ENCODE measurements at regions not wholly inside any gene's neighbourhood (a gene's known extent, or its start where the extent isn't known, plus 50 kb on each side); places are given as distances from the start of the nearest gene placed in this dataset.
"Not testable (repeated sequence)": the region's sequence is repeated elsewhere in the genome, so short reads cannot be mapped to it uniquely, and the experiment has no call there.

DNA sequence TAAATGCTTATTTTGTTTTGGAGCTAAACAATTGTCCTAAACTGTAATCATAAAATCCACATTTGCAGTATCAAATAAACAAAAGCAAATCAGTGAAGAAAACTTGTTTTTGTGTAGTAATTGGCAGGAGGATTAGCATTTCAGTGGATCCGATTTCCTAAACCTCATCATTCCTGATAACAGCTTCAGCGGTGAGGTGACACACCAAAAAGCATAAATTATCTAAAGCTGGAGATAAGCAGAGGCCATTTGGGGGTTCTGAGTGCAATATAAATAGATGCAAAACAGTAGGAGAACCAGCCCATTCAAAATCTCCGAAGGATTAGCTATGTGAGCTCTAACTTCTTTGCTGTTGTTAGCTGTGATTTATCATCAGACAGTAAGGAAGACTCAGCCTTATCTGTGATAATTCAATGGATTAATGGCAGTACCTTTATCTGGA is 235.8 kb downstream of the EPHA7 start:
- no peak for DNase-seq (ENCODE audit: low read depth)

DNA sequence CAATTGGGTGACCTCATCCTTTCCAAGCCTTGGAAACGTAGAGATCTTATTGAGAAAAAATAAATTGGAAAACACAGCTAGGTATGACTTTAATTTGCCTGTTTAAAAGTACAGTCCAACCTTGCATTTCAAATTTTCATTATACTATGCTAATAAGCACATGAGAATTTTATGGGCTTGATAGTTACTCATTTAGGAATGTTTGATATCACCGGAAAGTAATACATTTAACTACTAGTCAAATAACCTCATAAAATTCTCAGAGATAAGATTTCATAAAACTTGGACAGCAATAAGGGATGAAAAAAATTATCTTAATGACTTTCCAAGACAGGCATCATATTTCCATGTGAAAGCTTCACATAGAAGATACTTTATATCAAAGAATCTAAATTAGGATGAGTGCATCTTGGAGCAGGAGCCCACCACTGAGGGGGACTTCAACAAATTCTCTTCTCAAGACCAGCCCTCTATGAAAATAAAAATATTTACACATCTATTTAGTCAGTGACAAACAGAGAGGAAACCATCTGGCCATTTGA is 236.3 kb downstream of the EPHA7 start:
- no peak for DNase-seq (ENCODE audit: low read depth)

DNA sequence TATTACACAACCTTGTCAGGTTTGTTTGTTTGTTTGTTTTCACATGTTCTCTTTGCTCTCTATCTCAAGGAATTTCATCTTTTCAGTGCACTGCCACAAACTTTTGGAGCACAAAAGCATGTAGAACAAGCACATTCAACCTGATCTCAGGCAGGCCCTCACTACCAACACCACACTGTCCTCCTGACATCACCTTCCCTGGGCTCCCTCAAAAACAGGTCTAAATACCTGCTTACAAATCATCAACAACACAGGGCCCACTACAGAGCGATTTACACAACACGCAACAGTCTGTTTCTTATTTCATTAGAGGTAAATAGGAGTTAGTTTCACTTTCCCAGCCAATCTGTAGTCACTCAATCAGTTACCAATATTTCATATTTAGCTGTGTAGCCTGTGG is 241.4 kb downstream of the EPHA7 start:
- DNase-seq (ENCODE audit: low read depth): no peak

DNA sequence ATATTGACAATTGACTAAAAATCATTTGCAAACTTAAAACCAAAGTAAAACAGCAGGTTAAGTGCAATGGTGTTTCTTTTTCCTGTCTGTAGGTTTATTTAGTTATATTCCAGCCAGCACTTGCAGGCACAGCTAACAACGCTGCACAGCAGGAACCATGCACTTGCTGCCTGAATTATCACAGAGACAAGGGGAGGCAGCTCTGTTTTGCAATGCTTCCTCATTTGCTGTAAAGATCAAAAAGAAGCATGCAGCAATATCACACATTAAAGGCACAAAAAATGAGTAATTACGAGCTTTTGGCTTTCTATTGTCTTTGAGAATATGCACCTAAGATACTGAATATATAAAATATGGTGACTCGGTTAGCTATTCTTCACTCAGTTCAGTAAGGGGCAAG is 241.9 kb downstream of the EPHA7 start:
- no peak for DNase-seq (ENCODE audit: low read depth)

DNA sequence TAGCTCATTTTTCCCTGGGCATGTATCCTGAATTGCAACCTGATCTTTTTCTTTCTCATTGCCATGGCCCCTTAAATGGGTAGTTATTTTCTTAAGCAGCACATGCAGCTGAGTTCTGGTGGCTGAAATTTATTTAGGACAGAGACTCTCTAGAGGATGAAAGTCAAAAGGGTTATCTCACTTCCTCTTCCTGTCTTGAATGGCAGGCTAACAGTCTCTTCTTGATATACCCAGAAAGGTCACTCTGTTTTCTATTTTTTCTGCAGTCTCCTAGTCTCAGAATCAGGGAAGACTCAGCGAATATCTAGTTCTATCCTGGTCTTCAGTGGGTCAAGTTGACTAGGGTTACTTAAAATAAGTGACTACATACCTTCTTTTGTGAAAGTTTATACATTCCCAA is 243.3 kb downstream of the EPHA7 start:
- DNase-seq (ENCODE audit: low read depth): no peak

DNA sequence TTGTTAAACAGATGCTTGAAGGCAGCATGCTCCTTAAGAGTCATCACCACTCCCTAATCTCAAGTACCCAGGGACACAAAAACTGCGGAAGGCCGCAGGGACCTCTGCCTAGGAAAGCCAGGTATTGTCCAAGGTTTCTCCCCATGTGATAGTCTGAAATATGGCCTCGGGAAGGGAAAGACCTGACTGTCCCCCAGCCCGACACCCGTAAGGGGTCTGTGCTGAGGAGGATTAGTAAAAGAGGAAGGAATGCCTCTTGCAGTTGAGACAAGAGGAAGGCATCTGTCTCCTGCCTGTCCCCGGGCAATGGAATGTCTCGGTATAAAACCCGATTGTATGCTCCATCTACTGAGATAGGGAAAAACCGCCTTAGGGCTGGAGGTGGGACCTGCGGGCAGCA is 245.8 kb downstream of the EPHA7 start:
- DNase-seq (ENCODE audit: low read depth): not testable (repeated sequence)

DNA sequence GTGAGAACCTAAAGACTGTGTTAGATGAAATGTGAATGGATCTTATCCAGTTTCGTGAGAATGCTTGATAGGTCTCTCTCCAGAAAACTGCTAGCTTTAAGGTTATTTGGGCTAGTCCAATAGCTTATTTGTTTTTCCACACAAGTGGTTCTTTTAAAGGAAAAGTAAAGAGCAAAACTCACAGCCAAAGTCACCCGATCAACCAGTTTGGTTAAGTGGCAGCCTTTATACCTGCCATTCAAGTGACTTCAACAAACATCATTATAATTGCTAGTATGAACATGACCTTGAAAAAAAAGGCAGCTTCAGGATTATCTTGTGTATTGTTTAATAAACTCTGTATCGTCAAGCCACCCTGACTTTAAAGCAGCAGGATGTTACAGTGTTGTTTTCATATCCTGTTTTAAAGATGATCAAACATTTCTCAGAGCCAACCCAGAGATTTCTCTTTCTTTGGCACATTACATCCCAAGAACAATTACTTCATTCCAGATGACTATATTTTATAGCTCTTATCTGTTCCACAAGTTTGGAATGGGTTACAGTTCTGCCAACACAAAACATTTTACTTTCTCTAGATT is 253.4 kb downstream of the EPHA7 start:
- no peak for DNase-seq (ENCODE audit: low read depth)

DNA sequence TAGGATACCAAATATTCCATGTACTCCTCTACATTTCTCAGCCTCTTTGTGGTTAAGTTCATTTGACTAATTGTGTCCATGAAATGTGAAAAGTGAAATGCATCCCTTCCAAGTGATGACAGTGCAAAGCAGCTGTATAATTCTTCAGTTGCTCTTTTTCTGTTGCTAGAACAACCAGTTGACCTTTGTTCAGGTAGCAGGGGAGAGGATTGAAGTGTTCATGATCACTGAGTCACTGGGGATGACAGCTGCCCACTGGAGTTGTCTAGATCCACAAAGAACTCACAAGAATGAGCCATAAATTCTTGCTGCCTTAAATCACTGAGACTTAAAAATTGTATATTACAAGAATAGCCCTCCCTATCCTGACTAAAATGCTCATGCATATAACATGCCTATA is 254.6 kb downstream of the EPHA7 start:
- no peak for DNase-seq (ENCODE audit: low read depth)

DNA sequence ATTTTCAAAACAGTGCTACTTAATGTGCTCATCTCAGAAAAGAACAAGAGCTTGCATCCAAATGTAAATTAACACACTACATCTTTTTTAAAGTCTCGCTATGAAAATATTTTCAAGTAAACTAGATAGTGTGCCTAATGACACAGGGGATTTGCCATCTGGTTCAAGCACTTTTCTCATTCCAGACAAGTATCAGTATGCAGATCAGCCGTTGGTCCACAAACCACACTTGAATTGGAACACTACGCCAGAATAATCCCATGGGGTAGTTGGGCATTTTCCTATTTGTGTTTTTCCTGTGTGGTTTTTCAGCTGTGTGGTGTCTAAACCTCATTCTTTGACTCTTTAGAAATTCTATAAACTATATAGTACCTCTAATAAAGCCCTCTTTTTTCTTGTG is 256.2 kb downstream of the EPHA7 start:
- DNase-seq (ENCODE audit: low read depth): no peak

DNA sequence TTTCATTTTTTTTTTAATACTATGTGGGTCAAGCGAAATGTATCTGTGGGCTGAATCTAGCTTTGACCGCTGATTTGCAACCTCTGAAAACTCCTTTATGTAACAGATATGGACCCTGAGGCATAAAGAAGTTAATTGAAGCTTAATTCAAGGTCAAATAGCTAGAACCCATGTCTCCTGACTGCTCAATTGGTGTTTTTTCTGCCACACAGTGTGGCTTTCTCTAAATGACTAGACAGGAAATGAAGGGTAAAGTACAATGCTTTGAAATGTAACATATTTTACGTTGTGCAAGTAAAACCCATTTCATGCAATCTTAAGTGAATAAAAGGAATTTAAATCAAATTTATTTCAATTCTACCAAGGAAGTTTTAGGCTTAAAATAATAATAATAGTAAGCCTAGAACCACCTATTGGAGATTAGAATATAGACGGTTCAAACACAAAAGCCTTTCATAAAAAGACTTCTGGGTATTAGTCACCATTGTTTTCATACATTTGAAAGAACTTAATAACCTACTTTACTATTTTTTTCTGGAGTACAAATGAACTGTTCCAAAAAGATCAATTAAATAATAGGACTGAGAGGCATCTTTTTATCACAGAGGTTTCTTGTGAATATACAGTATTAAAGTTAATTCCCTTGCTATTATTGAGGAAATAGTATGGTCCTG is 279.8 kb downstream of the EPHA7 start:
- DNase-seq (ENCODE audit: low read depth): no peak

DNA sequence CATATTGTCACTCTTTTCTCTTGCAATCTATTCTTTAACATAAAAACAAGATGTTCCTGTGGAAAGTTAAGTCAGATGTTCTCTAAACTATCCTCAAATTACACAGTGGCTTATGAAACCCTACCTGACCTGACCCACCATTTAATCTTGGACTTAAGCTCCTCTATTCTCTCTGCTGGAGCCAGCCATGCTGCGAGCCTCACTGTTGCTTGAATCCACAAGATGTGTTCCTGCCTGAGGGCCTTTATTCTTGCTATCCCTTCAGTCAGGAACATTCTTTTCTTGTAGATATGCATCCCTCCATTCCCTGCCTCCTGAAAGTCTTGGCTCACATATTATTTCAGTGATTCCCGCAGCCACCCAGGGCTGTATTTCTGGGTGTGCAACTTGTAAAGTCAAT is 283.2 kb downstream of the EPHA7 start:
- DNase-seq (ENCODE audit: low read depth): no peak

DNA sequence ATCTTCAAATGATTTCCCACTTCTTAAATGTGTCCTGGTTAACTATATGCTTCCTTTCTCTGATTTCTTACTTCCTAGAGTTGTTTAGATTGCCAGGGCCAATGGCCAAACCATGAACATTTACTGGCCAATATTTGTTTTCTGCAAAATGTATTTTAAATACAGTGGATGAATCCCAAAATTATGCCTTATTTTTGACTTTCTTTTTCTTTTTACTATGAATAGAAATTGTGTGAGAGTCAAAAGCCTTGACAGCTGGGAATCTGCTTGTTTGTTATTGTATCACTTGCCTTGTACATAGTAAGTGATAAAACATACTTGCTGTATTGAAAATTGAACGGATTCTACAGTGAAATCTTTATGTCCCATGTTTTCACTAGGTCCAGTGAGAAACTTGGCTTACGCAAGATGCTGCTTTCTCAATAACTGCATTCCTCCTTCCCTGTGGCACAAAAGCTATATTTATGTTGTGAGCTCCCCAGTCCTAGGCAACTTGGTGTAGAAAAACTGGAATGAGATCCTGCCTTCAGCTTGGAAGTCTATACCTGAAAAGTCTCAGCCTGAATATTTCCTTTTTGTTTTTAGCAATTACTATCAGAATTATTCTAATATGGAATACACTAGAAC is 295.2 kb downstream of the EPHA7 start:
- no peak for DNase-seq (ENCODE audit: low read depth)

DNA sequence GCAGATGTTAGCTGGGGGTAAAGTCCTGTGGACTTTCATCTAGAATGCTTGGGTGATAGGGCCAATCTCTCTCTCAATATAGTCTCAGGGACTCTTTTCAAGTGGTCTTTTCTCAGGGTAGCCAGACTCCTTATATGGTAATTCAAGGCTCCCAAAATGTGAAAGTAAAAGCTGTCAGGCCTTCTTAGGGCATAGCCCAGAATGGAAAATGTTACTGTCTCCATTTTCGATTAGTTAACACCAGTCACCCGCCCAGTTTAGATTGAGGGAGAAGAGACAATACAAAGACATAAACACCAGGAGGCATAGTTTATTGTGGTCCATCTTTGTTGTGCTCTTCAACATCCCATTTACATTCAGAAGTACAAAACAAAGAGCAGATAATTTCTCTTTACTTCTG is 295.8 kb downstream of the EPHA7 start:
- no peak for DNase-seq (ENCODE audit: low read depth)

DNA sequence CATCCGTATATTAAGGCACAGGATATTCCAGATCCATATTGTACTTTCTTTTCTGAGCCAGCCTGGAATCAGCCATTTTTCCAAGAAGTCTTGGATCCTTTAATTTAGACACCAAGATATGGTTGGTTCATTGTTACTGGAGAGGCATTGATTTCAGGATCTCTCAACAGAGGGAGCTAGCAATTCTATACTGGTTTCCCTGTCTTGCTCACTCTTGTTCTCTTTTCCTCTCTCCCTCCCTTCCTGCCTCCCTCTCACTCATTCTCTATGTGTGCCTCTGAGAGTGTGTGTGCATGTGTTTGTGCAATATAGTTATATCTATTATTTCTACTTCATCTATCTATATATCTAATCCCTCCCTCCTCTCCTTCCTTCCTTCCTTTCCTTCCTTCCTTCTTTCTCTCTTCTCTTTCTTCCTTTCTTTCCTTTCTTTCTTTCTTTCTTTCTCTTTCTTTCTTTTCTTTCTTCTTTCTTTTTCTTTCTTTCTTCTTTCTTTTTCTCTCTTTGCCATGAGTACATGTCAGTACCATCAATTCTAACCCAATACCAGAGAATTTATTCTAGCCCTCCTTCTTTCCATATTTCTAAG is 299.1 kb downstream of the EPHA7 start:
- DNase-seq (ENCODE audit: low read depth): no peak

DNA sequence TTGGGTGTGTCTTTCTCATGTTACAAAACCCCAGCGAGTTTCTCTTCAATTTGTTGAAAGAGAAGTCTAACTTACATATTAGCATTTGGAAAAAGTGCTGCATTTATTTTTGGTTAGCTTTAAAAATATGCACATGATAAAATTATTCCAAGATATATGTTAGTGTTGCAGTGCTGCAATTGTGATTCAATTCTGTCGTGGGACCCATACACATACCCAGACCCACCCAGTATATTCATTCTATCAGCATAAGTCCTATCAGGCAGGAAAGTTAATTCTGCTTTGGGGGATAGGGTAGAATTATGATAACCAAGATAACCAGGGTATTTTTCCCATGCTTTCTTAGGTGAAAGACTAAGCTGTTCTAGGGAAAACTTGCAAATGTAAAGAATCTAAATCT is 313.5 kb downstream of the EPHA7 start:
- no peak for DNase-seq (ENCODE audit: low read depth)

DNA sequence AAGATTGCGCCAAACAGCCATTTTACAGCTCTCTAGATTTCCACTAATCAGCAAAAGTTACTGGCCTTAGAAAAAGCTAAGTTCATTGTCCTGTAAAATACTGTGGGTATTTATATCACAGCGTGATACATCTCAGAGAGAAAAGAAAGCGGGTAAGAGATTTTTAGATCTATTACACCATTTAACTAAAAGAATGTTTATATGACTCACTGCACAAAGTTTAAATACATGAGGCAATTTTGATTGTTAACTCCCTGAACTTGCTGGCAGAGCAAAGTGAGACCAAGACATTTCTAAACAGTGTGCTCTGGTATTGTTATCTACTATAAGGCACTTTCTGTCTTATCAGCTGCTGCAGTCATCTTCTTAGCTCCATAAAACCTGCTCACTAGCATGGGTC is 314.3 kb downstream of the EPHA7 start:
- peak; percentile 0 for DNase-seq (ENCODE audit: low read depth)

DNA sequence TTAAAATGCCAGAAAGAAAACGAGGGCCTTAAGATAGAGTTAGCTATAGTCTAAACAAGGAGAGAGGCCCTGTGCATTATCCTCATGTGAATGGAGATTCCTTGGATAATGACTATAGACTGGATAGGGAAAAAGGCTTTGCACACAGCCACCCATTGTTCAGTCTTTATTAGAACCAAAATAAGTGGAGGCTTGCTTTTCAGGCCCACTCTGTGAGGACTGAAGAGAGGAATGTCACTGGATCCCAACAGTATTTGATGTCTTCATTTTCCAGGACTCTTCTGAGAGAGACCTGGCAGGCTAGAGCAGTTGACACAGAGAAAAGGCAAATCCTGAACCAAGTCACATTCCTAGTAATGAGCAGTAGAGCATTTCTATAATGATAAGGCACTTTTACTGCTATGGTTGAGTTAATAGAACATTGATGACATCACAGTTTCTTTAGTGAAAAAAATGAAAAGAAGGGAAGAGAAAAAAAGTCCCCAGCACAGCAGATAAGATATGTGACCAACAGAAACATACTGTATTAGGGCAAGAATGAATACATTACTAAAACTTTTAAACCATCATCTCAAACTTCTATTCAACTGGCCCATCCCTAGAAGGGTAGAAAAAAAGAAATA is 315.1 kb downstream of the EPHA7 start:
- DNase-seq (ENCODE audit: low read depth): no peak

DNA sequence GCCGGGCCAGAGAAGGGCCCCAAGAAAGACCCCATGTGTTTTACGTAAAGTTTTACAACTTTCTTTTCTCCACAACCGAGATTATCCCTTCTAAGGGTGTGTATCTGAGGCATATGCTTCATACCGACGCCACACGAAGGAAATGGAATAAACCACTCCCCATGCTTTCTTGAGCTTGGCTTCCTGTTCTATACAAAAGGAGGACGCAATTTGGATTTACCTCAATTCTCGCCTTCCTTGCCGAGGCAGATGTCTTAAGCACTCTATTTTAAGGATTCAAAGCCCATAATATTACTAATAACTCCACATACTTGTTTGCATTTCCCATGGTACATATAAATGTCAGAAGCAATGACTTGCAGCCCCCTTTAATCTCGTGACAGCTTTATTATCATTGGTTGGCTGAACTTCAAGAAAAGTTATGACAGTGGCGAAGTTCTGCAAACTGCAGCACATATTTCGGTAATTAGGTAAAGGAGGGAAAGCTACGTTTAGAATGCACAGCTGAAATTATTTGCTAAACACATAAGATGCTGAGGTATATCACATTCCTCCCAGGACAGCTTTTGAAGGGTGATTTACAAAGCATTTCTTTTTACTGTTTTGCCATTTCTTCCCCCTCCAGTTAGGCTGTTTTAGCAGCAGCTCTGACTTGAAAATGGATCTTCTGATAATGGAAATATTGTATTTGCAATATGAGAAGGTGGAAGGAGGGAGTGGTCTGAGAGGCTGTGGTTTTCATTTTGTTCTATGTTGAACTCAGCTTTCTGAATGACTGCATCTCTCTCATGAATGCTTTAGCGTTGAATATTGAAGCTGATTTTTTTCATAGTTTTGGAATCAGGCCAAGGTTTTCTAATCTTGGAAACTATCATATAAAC is 330.5 kb downstream of the EPHA7 start:
- no peak for DNase-seq (ENCODE audit: low read depth)

DNA sequence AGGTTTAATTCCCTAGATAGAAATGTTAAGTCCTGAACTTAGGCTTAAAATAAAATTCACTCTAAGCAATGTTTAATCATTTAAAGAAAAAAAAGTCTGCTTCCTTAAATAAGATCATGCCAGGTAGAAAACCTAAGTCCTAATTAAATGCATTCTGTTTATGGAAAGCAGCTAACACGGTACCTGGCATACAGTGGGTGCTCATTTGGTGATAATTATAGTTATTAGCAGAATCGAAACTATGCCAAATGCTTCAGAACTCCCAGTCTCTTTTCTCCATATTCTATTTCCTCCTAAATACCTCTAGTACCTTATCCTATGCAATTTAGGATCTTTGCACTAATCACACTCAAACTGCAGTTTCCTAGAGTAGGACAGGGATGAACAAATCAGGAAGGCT is 331.8 kb downstream of the EPHA7 start:
- no peak for DNase-seq (ENCODE audit: low read depth)

DNA sequence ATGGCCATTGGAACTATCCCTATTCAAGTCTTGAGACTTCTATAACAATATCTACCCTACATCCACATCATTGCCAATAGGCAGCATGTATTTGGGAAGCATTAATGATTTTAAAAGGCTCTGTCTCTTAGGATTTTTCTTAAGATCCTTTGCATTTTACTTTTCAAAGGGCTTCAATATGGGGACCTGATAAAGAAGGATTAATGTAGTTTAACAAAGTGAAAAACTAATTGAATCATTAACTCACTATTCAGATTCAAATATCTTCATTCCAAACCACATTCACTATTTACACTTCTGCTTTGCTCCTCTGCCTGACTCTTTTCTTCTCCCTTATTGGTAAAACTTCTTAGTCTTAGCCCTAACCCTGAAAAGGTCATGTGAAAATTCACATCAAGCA is 333.0 kb downstream of the EPHA7 start:
- no peak for DNase-seq (ENCODE audit: low read depth)
